T-cell (primary cell): ENCODE measurements at regions not wholly inside any gene's neighbourhood (a gene's known extent, or its start where the extent isn't known, plus 50 kb on each side); places are given as distances from the start of the nearest gene placed in this dataset.

Experiments
- ATAC-seq, 4 experiments: fragments of 200-7000 bp in 3 of 4; fragments of 150-1000 bp in 1 of 4; cut with Tn5 transposase; replicated peaks in 1 of 4; 1 replicate in 3 of 4; 2 replicates in 1 of 4; pipeline ENCODE4 v1.10.0; 2021; ENCODE audit warnings: moderate library complexity in 3 of 4, mild to moderate bottlenecking in 2 of 4, moderate number of reproducible peaks in 1 of 4
- CTCF ChIA-PET, 2 donors: fragments of 300-600 bp; sonication (Branson Sonifier 250); formaldehyde crosslinking; loops; one replicate each; lab custom pipeline; 2022; ENCODE audit warnings: antibody characterized with exemption in 2 of 2; lab: Charles Lee
- POLR2A ChIA-PET, 2 donors: fragments of 300-600 bp; sonication (Branson Sonifier 250); formaldehyde crosslinking; loops; one replicate each; lab custom pipeline; 2022; ENCODE audit warnings: antibody characterized with exemption in 2 of 2; lab: Charles Lee
- DNase-seq, 35 experiments: peaks; one replicate each; pipeline versions ENCODE4 v3.0.0 to v3.0.0-alpha.2; 2013 to 2023
- H3K27ac ChIP-seq: one replicate; pipeline ENCODE4 v1.5.1; 2013; ENCODE audit warnings: low read length
- H3K27me3 ChIP-seq, 2 experiments: replicated peaks in 1 of 2; 1 replicate in 1 of 2; 2 replicates in 1 of 2; pipeline versions ENCODE4 v1.6.1 to v1.7.0; 2013; ENCODE audit warnings: low read length in 1 of 2, mixed read lengths in 1 of 2; ENCODE audit not compliant: control insufficient read depth in 2 of 2, insufficient read depth in 2 of 2; ENCODE audit errors: extremely low read depth in 1 of 2
- H3K36me3 ChIP-seq, 2 donors: 1 replicate in 1 of 2; 2 replicates in 1 of 2; pipeline versions ENCODE4 v1.6.1 to v1.7.0; 2013; ENCODE audit warnings: low read length in 1 of 2; ENCODE audit not compliant: control insufficient read depth in 2 of 2, insufficient read depth in 1 of 2; ENCODE audit errors: extremely low read depth in 1 of 2
- H3K4me1 ChIP-seq, 2 experiments: 1 replicate in 1 of 2; 2 replicates in 1 of 2; pipeline versions ENCODE4 v1.6.1 to v1.7.0; 2013; ENCODE audit warnings: low read length in 2 of 2, mixed read lengths in 1 of 2; ENCODE audit not compliant: insufficient read depth in 2 of 2, control insufficient read depth in 1 of 2; ENCODE audit errors: extremely low read depth in 1 of 2
- H3K4me3 ChIP-seq, 2 donors: 1 replicate in 1 of 2; 2 replicates in 1 of 2; pipeline versions ENCODE4 v1.5.1 to v1.7.0; 2013; ENCODE audit warnings: mild to moderate bottlenecking in 2 of 2, low read length in 1 of 2, moderate library complexity in 1 of 2; ENCODE audit not compliant: control insufficient read depth in 1 of 2; ENCODE audit errors: extremely low read depth in 1 of 2
- H3K9me3 ChIP-seq: 2 replicates; pipeline ENCODE4 v1.7.0; 2013
- H3K27ac Mint-ChIP-seq, 2 donors: one replicate each; pipeline ENCODE4 v1.8.0; 2020 to 2021; ENCODE audit warnings: mild to moderate bottlenecking in 2 of 2, mixed read lengths in 2 of 2
- H3K27me3 Mint-ChIP-seq, 2 donors: one replicate each; pipeline ENCODE4 v1.8.0; 2021 to 2022; ENCODE audit warnings: mixed read lengths in 2 of 2
- H3K36me3 Mint-ChIP-seq: one replicate; pipeline ENCODE4 v1.8.0; 2021; ENCODE audit warnings: mixed read lengths
- H3K4me1 Mint-ChIP-seq, 3 donors: one replicate each; pipeline ENCODE4 v1.8.0; 2020 to 2022; ENCODE audit warnings: mixed read lengths in 3 of 3, mild to moderate bottlenecking in 1 of 3
- H3K4me3 Mint-ChIP-seq, 3 donors: one replicate each; pipeline ENCODE4 v1.8.0; 2020 to 2022; ENCODE audit warnings: mild to moderate bottlenecking in 3 of 3, mixed read lengths in 3 of 3, moderate library complexity in 3 of 3
- H3K9me3 Mint-ChIP-seq, 3 donors: one replicate each; pipeline ENCODE4 v1.8.0; 2020 to 2022; ENCODE audit warnings: mixed read lengths in 3 of 3
- WGBS: methylation state at CpG from one replicate; pipeline ENCODE4 v1.1.5; 2013; ENCODE audit warnings: missing lambda C conversion rate; ENCODE audit not compliant: insufficient coverage; 5-methylcytosine and 5-hydroxymethylcytosine counted together

DNA sequence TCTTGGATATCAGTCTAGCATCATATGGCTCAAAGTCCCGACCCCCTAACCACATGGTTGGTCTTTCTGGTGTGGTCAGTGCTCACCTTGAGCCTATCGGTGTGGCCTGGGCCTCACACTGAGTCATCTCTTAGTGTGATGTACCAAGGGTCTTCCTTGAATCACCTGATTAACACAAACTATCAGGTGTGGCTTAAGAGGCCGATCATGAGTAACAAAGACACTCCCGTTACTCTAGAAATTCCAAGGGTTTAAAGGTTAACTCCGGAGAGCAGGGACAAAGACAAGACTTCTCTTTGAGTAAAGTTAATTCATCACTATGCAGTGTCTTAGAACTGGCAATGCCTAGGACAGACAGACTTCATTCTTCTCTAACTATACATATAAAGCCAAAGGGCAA is 52.3 kb upstream of the ARMC3 start:
- H3K4me3 ChIP-seq, result no peak overlapping the region
- ATAC-seq, result no peak
- Mint-ChIP-seq H3K4me1 (peaks cover 10 to 13% (median 12%) of the 10 kb centered on the region in 3 donors), H3K27me3 (peaks cover 4 to 6% of the 10 kb centered on the region in 2 donors), H3K36me3 (no peaks in the 10 kb centered on the region), H3K27ac (no peak overlapping the region), H3K4me3 (no peak overlapping the region), H3K9me3 (no peaks in the 10 kb centered on the region)
- peaks cover 0 to 2% of the 10 kb centered on the region in 2 experiments for H3K4me1 ChIP-seq
- H3K27ac ChIP-seq, result no peak overlapping the region
- WGBS, result 100% methylated on average over 2 of the region's 5 CpGs
- CTCF ChIA-PET, result no interaction called here
- POLR2A ChIA-PET, result no interaction called here
- DNase-seq, result no peak
- H3K36me3 ChIP-seq, result no peaks in the 10 kb centered on the region
- H3K9me3 ChIP-seq, result no peaks in the 10 kb centered on the region
- H3K27me3 ChIP-seq, result peaks cover 0 to under 1% of the 10 kb centered on the region in 2 experiments

DNA sequence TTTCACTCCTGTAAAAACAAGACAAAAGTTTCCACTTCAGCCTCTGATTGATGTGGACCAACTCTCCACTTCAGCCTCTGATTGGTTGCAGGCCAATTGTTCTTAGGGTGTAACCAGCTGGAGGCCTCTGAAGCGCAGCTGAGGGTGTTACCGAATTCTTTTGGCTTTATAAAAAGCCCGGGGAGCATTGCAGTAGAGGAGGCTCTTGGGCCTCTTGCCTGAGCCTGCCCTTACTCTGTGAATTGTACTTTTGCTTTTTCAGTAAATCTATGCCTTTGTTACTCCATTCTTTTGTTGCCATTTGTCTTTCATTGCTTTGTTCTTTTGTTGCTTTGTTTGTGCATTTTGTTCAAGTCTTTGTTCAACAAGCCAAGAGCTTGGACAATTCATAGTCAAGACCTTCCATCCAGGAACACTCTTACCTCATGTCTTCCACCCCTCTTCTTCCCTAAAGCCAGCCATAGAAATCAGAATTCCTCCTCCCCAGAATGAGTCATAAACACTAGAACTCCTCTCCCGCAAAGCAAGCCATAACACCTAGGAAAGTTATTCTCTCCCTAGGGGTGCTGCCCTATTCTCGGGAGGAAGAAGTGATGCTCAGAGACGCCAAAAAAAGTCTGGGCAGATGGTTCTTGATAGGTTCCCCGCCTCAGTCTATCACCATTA is 53.5 kb upstream of the ARMC3 start:
- Mint-ChIP-seq H3K27me3 (peaks cover 4 to 6% of the 10 kb centered on the region in 2 donors), H3K27ac (no peak overlapping the region), H3K4me1 (peaks cover 10 to 13% (median 12%) of the 10 kb centered on the region in 3 donors), H3K36me3 (no peaks in the 10 kb centered on the region), H3K9me3 (no peaks in the 10 kb centered on the region), H3K4me3 (no peak overlapping the region)
- 92% methylated on average over 4 of the region's 7 CpGs for WGBS
- Histone ChIP-seq H3K4me1 (peaks cover 0 to 2% of the 10 kb centered on the region in 2 experiments), H3K36me3 (no peaks in the 10 kb centered on the region), H3K27me3 (no peaks in the 10 kb centered on the region), H3K27ac (no peak overlapping the region), H3K9me3 (no peaks in the 10 kb centered on the region), H3K4me3 (no peak overlapping the region)
- DNase-seq (no peak), ATAC-seq (no peak)
- POLR2A ChIA-PET, result no interaction called here
- CTCF ChIA-PET, result no interaction called here

DNA sequence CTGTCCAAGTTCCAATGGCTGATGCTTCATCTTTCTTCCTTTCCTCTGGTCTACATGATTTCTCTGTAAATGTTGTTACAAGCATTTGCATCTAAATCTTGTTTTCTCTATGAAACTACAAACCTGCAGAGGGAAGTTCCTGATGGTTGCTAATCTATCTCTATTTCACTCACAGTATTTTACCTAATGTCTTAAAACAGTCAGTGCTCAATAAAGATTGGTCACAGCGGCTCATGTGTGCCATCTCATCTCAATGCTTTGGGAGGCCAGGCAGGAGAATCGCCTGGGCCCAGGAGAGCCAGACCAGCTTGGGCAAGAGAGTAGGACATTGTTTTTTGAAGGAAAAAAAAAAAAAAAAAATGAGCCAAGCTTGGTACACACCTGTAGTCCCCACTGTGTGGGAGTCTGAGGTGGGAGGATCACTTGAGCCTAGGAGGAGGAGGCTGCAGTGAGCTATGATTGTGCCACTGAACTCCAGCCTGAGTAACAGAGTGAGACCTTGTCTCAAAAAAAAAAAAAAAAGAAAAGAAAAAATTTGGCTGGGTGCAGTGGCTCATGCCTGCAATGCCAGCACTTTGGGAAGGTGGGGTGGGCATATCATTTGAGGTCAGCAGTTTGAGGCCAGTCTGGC is 71.3 kb upstream of the ARMC3 start:
- no peak overlapping the region for H3K27ac Mint-ChIP-seq
- no peaks in the 10 kb centered on the region for H3K9me3 Mint-ChIP-seq
- Histone ChIP-seq H3K4me1 (no peaks in the 10 kb centered on the region), H3K27me3 (peaks cover 0 to 6% of the 10 kb centered on the region in 2 experiments), H3K9me3 (no peaks in the 10 kb centered on the region), H3K4me3 (no peak overlapping the region), H3K36me3 (no peaks in the 10 kb centered on the region), H3K27ac (no peak overlapping the region)
- ChIA-PET POLR2A (no interaction called here), CTCF (interaction anchor here (0.7 to 0.8 kb wide), 2 partner anchors 154 to 267 kb away, joined by 3 to 4 read pairs; no protein-coding TSS in a partner anchor)
- ATAC-seq (no peak), DNase-seq (no peak)
- WGBS, result 100% methylated on average over 1 of the region's 2 CpGs
- H3K4me3 Mint-ChIP-seq, result no peak overlapping the region
- no peaks in the 10 kb centered on the region for H3K36me3 Mint-ChIP-seq
- peaks cover 0 to 3% of the 10 kb centered on the region in 2 donors for H3K27me3 Mint-ChIP-seq
- H3K4me1 Mint-ChIP-seq, result no peaks in the 10 kb centered on the region

DNA sequence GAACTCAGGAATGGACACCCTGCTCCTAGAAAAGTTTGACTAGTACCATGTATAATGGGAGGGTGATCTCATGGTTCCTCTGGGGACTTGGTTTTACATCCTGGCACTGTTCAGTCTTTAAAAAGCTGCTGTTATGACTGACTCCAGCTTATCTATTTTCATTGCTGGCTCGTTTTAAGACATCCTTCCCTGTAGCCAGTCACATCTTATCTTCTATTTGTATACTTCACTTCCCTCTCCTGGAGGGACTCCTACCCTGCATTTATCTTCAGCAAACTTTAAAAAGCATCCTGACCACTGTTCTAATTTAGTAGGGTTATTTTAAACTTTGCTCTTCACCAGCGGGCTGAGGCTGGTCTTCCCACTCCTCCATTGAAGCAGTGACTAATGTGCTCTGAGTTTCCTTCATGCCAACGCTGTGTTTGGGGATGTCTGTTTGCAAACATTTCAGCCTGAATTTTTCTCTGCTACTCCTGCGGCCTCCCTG is 72.9 kb upstream of the ARMC3 start:
- H3K36me3 Mint-ChIP-seq, result no peaks in the 10 kb centered on the region
- H3K9me3 Mint-ChIP-seq, result no peaks in the 10 kb centered on the region

DNA sequence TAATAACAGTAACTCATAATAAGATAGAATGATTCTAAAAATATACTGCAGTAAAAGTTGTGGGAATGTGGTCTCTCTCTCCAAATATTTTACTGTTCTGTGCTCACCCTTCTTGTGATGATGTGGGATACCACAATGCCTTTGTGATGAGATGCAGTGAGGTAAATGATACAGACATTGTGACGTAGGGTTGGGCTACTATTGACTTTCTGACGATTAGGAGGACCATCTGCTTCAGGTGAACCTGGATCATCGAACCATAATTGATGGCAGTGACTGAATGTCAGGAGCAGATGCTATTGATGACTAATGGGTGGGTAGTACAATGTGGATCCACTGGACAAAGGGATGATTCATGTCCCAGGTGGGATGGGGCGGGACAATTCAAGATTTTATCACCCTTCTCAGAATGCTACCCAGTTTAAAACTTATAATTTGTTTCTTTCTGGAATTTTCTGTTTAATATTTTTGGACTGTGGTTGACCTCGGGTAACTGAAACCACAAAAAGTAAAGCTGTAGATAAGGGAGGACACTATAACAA is 73.9 kb upstream of the ARMC3 start:
- 94% methylated on average over 2 of the region's 5 CpGs for WGBS
- no peaks in the 10 kb centered on the region for H3K9me3 ChIP-seq
- Mint-ChIP-seq H3K27ac (no peak overlapping the region), H3K9me3 (no peaks in the 10 kb centered on the region), H3K4me1 (peaks cover 7 to 9% (median 8%) of the 10 kb centered on the region in 3 donors), H3K27me3 (peaks cover 3% of the 10 kb centered on the region in 2 donors), H3K4me3 (no peak overlapping the region), H3K36me3 (no peaks in the 10 kb centered on the region)
- ChIA-PET POLR2A (interaction anchor here in 1 of 2 donors (0.6 kb wide), 1 partner anchor 96 kb away, joined by 3 read pairs; no protein-coding TSS in a partner anchor), CTCF (interaction anchor here in 1 of 2 donors (1.3 kb wide), 1 partner anchor 280 kb away, joined by 5 read pairs; no protein-coding TSS in a partner anchor)
- peaks cover 0 to 4% of the 10 kb centered on the region in 2 experiments for H3K4me1 ChIP-seq
- no peaks in the 10 kb centered on the region for H3K36me3 ChIP-seq
- DNase-seq (no peak), ATAC-seq (no peak)
- H3K27ac ChIP-seq, result no peak overlapping the region
- H3K27me3 ChIP-seq, result peaks cover 0 to 7% of the 10 kb centered on the region in 2 experiments
- H3K4me3 ChIP-seq, result no peak overlapping the region

More for the DNA sequence above, 72.9 kb upstream of the ARMC3 start:
- 85% methylated on average over 2 of the region's 4 CpGs for WGBS
- DNase-seq, result no peak
- no peak for ATAC-seq
- POLR2A ChIA-PET, result no interaction called here
- CTCF ChIA-PET, result interaction anchor here (0.6 to 1.3 kb wide), 2 partner anchors 281 to 1446 kb away, joined by 5 to 6 read pairs; no protein-coding TSS in a partner anchor
- Histone ChIP-seq H3K4me3 (no peak overlapping the region), H3K36me3 (no peaks in the 10 kb centered on the region), H3K27me3 (peaks cover 0 to 6% of the 10 kb centered on the region in 2 experiments), H3K4me1 (no peaks in the 10 kb centered on the region), H3K27ac (no peak overlapping the region), H3K9me3 (no peaks in the 10 kb centered on the region)
- H3K4me3 Mint-ChIP-seq, result no peak overlapping the region
- no peaks in the 10 kb centered on the region for H3K4me1 Mint-ChIP-seq
- peaks cover 0 to 3% of the 10 kb centered on the region in 2 donors for H3K27me3 Mint-ChIP-seq
- H3K27ac Mint-ChIP-seq, result no peak overlapping the region

DNA sequence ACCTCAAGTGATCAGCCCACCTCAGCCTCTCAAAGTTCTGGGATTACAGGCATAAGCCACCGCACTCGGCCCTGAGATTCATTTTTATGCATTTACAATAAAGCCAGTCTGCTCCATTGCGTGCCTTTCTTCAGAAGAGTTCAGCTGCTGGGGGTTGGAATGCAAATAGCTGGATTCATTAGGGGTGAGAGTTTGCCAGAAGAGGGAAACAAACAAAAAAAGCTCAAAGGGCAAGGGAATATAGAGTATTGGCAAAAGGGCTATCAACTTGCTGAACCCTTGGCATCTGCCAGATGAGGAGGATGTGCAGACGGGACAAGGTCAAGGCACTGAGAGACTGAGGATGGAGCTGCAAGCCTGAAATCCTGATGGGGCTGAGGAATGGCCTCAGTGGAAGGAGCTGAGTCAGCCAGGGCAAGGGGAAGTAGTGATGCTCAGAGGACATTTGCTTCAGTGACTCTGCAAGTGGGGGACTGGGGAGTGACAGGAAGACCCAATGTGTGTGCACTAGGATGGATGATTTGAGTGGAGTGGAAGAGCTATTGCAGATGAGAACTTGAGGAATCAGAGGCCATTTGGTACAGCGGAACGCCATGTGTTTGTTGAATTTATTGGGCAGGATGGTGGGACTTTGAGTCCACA is 75.0 kb upstream of the ARMC3 start:
- no peaks in the 10 kb centered on the region for H3K36me3 Mint-ChIP-seq
- ChIA-PET CTCF (interaction anchor here in 1 of 2 donors (0.5 kb wide), 1 partner anchor 270 kb away, joined by 5 read pairs; no protein-coding TSS in a partner anchor), POLR2A (interaction anchor here in 1 of 2 donors (0.6 kb wide), 1 partner anchor 97 kb away, joined by 3 read pairs; no protein-coding TSS in a partner anchor)
- Histone ChIP-seq H3K4me1 (peaks cover 0 to 4% of the 10 kb centered on the region in 2 experiments), H3K27ac (no peak overlapping the region), H3K36me3 (no peaks in the 10 kb centered on the region), H3K9me3 (no peaks in the 10 kb centered on the region), H3K4me3 (no peak overlapping the region), H3K27me3 (peaks cover 0 to 10% of the 10 kb centered on the region in 2 experiments)
- peaks cover 3% of the 10 kb centered on the region in 2 donors for H3K27me3 Mint-ChIP-seq
- no peak overlapping the region for H3K27ac Mint-ChIP-seq
- ATAC-seq (no peak), DNase-seq (no peak)
- no peak overlapping the region for H3K4me3 Mint-ChIP-seq
- H3K4me1 Mint-ChIP-seq, result peaks cover 10 to 13% (median 11%) of the 10 kb centered on the region in 3 donors
- no peaks in the 10 kb centered on the region for H3K9me3 Mint-ChIP-seq
- 95% methylated on average over 4 of the region's 6 CpGs for WGBS
